T-helper 2 cell treated with Interferon-gamma antibody and Interleukin-4, amounts not matched to agents 5 μg/mL and 100 μg/mL, for 36 hours (primary cell): ENCODE measurements at regions not wholly inside any gene's neighbourhood (a gene's known extent, or its start where the extent isn't known, plus 50 kb on each side); places are given as distances from the start of the nearest gene placed in this dataset.
"Not testable (repeated sequence)": the region's sequence is repeated elsewhere in the genome, so short reads cannot be mapped to it uniquely, and the experiment has no call there.

Source experiments
- DNase-seq: peaks from one replicate; pipeline ENCODE4 v3.0.0; 2021; ENCODE audit warnings: low spot score
- H3K27ac Mint-ChIP-seq: one replicate; pipeline ENCODE4 v1.8.0; 2021; ENCODE audit warnings: mild to moderate bottlenecking, mixed read lengths
- H3K27me3 Mint-ChIP-seq: one replicate; pipeline ENCODE4 v1.8.0; 2021; ENCODE audit warnings: low read depth, mixed read lengths
- H3K36me3 Mint-ChIP-seq: one replicate; pipeline ENCODE4 v1.8.0; 2021; ENCODE audit warnings: low read depth, mixed read lengths
- H3K4me1 Mint-ChIP-seq: one replicate; pipeline ENCODE4 v1.8.0; 2021; ENCODE audit warnings: low read depth, mixed read lengths
- H3K4me3 Mint-ChIP-seq: one replicate; pipeline ENCODE4 v1.8.0; 2022; ENCODE audit warnings: mild to moderate bottlenecking, moderate library complexity, mixed read lengths
- H3K9me3 Mint-ChIP-seq: one replicate; pipeline ENCODE4 v1.8.0; 2021; ENCODE audit warnings: mixed read lengths

- no peak for DNase-seq
- Mint-ChIP-seq H3K27me3 (no peaks in the 10 kb centered on the region), H3K4me1 (no peaks in the 10 kb centered on the region), H3K36me3 (no peaks in the 10 kb centered on the region), H3K27ac (no peak overlapping the region), H3K4me3 (no peak overlapping the region), H3K9me3 (no peaks in the 10 kb centered on the region)
Measured at GRCh38 chr16:77069929-77070328, 121.1 kb upstream of the MON1B start.

- DNase-seq, result no peak
- H3K27me3 Mint-ChIP-seq, result no peaks in the 10 kb centered on the region
- no peaks in the 10 kb centered on the region for H3K36me3 Mint-ChIP-seq
- no peak overlapping the region for H3K27ac Mint-ChIP-seq
- no peak overlapping the region for H3K4me3 Mint-ChIP-seq
- H3K9me3 Mint-ChIP-seq, result no peaks in the 10 kb centered on the region
- H3K4me1 Mint-ChIP-seq, result no peaks in the 10 kb centered on the region
Measured at GRCh38 chr16:77070683-77071082, 120.3 kb upstream of the MON1B start.

- H3K27me3 Mint-ChIP-seq, result no peaks in the 10 kb centered on the region
- DNase-seq, result no peak
- H3K27ac Mint-ChIP-seq, result no peak overlapping the region
- H3K4me3 Mint-ChIP-seq, result no peak overlapping the region
- no peaks in the 10 kb centered on the region for H3K4me1 Mint-ChIP-seq
- H3K36me3 Mint-ChIP-seq, result no peaks in the 10 kb centered on the region
- H3K9me3 Mint-ChIP-seq, result no peaks in the 10 kb centered on the region
Measured at GRCh38 chr16:77076839-77077238, 114.2 kb upstream of the MON1B start.

- Mint-ChIP-seq H3K9me3 (no peaks in the 10 kb centered on the region), H3K27ac (no peak overlapping the region), H3K4me3 (no peak overlapping the region), H3K27me3 (no peaks in the 10 kb centered on the region), H3K4me1 (no peaks in the 10 kb centered on the region), H3K36me3 (no peaks in the 10 kb centered on the region)
- DNase-seq, result no peak
Measured at GRCh38 chr16:77077256-77077922, 113.6 kb upstream of the MON1B start.

- H3K4me1 Mint-ChIP-seq, result no peaks in the 10 kb centered on the region
- no peaks in the 10 kb centered on the region for H3K36me3 Mint-ChIP-seq
- H3K27ac Mint-ChIP-seq, result no peak overlapping the region
- no peak overlapping the region for H3K4me3 Mint-ChIP-seq
- no peaks in the 10 kb centered on the region for H3K9me3 Mint-ChIP-seq
- no peak for DNase-seq
- no peaks in the 10 kb centered on the region for H3K27me3 Mint-ChIP-seq
Measured at GRCh38 chr16:77085981-77086380, 105.0 kb upstream of the MON1B start.

GRCh38 chr16:77090062-77090461 is 100.9 kb upstream of the MON1B start:
- H3K4me1 Mint-ChIP-seq, result no peaks in the 10 kb centered on the region
- no peaks in the 10 kb centered on the region for H3K9me3 Mint-ChIP-seq
- DNase-seq, result no peak
- no peaks in the 10 kb centered on the region for H3K36me3 Mint-ChIP-seq
- H3K27ac Mint-ChIP-seq, result no peak overlapping the region
- H3K4me3 Mint-ChIP-seq, result no peak overlapping the region
- H3K27me3 Mint-ChIP-seq, result no peaks in the 10 kb centered on the region

- H3K9me3 Mint-ChIP-seq, result no peaks in the 10 kb centered on the region
- no peaks in the 10 kb centered on the region for H3K4me1 Mint-ChIP-seq
- no peak overlapping the region for H3K27ac Mint-ChIP-seq
- H3K4me3 Mint-ChIP-seq, result no peak overlapping the region
- DNase-seq, result no peak
- H3K36me3 Mint-ChIP-seq, result no peaks in the 10 kb centered on the region
- H3K27me3 Mint-ChIP-seq, result no peaks in the 10 kb centered on the region
Measured at GRCh38 chr16:77093309-77093708, 97.7 kb upstream of the MON1B start.

GRCh38 chr16:77093999-77094398 is 97.0 kb upstream of the MON1B start:
- Mint-ChIP-seq H3K4me3 (no peak overlapping the region), H3K9me3 (no peaks in the 10 kb centered on the region), H3K36me3 (no peaks in the 10 kb centered on the region), H3K27me3 (no peaks in the 10 kb centered on the region), H3K27ac (no peak overlapping the region), H3K4me1 (no peaks in the 10 kb centered on the region)
- DNase-seq, result no peak

- no peak for DNase-seq
- H3K4me3 Mint-ChIP-seq, result no peak overlapping the region
- H3K9me3 Mint-ChIP-seq, result no peaks in the 10 kb centered on the region
- H3K27me3 Mint-ChIP-seq, result no peaks in the 10 kb centered on the region
- H3K36me3 Mint-ChIP-seq, result no peaks in the 10 kb centered on the region
- no peaks in the 10 kb centered on the region for H3K4me1 Mint-ChIP-seq
- H3K27ac Mint-ChIP-seq, result no peak overlapping the region
Measured at GRCh38 chr16:77111056-77111565, 79.9 kb upstream of the MON1B start.

- Mint-ChIP-seq H3K27me3 (no peaks in the 10 kb centered on the region), H3K4me1 (no peaks in the 10 kb centered on the region), H3K36me3 (no peaks in the 10 kb centered on the region), H3K9me3 (no peaks in the 10 kb centered on the region), H3K4me3 (no peak overlapping the region), H3K27ac (no peak overlapping the region)
- DNase-seq, result no peak
Measured at GRCh38 chr16:77112746-77113145, 78.2 kb upstream of the MON1B start.

GRCh38 chr16:77113835-77114234 is 77.2 kb upstream of the MON1B start:
- Mint-ChIP-seq H3K36me3 (no peaks in the 10 kb centered on the region), H3K27ac (no peak overlapping the region), H3K9me3 (no peaks in the 10 kb centered on the region), H3K4me3 (no peak overlapping the region), H3K4me1 (no peaks in the 10 kb centered on the region), H3K27me3 (no peaks in the 10 kb centered on the region)
- DNase-seq, result no peak

- H3K4me3 Mint-ChIP-seq, H3K27ac Mint-ChIP-seq: not testable (repeated sequence)
Measured at GRCh38 chr16:77114361-77114760, 76.6 kb upstream of the MON1B start.

GRCh38 chr16:77116856-77117255 is 74.1 kb upstream of the MON1B start:
- H3K27me3 Mint-ChIP-seq, result no peaks in the 10 kb centered on the region
- no peak overlapping the region for H3K27ac Mint-ChIP-seq
- H3K4me3 Mint-ChIP-seq, result no peak overlapping the region
- H3K4me1 Mint-ChIP-seq, result no peaks in the 10 kb centered on the region
- no peaks in the 10 kb centered on the region for H3K9me3 Mint-ChIP-seq
- DNase-seq, result no peak
- H3K36me3 Mint-ChIP-seq, result no peaks in the 10 kb centered on the region

More at GRCh38 chr16:77114361-77114760, 76.6 kb upstream of the MON1B start:
- H3K36me3 Mint-ChIP-seq, DNase-seq, H3K27me3 Mint-ChIP-seq, H3K9me3 Mint-ChIP-seq, H3K4me1 Mint-ChIP-seq: not testable (repeated sequence)

GRCh38 chr16:77117707-77118106 is 73.3 kb upstream of the MON1B start:
- H3K36me3 Mint-ChIP-seq, result no peaks in the 10 kb centered on the region
- no peak for DNase-seq
- H3K4me1 Mint-ChIP-seq, result no peaks in the 10 kb centered on the region
- no peak overlapping the region for H3K27ac Mint-ChIP-seq
- H3K9me3 Mint-ChIP-seq, result no peaks in the 10 kb centered on the region
- no peak overlapping the region for H3K4me3 Mint-ChIP-seq
- no peaks in the 10 kb centered on the region for H3K27me3 Mint-ChIP-seq

GRCh38 chr16:77131398-77131797 is 59.6 kb upstream of the MON1B start:
- no peak for DNase-seq
- H3K4me1 Mint-ChIP-seq, result no peaks in the 10 kb centered on the region
- H3K4me3 Mint-ChIP-seq, result no peak overlapping the region
- no peaks in the 10 kb centered on the region for H3K9me3 Mint-ChIP-seq
- no peaks in the 10 kb centered on the region for H3K36me3 Mint-ChIP-seq
- H3K27me3 Mint-ChIP-seq, result no peaks in the 10 kb centered on the region
- no peak overlapping the region for H3K27ac Mint-ChIP-seq
